ENCODE measurements at regions not wholly inside any gene's neighbourhood (a gene's known extent, or its start where the extent isn't known, plus 50 kb on each side); places are given as distances from the start of the nearest gene placed in this dataset.

DNA sequence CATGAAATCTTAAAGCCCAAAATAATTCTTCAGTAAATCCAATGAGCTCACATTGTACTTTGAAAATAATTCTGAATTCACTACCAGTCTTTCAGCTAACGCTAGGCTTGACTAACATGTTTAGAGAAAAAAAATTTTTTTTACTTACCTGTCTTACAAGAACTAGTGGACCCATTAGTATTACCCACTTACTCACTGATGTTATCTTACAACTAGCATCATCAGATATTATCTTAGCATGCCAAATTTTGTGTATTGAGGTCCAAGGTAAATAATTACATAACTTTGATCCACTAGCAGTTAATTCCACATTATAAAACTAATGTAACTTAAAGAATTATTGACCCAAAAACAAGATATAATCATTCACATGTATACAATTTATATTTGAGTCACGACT lies 62.7 kb downstream of the SLC41A2 start:
- TF ChIP-seq, protein P1, sequence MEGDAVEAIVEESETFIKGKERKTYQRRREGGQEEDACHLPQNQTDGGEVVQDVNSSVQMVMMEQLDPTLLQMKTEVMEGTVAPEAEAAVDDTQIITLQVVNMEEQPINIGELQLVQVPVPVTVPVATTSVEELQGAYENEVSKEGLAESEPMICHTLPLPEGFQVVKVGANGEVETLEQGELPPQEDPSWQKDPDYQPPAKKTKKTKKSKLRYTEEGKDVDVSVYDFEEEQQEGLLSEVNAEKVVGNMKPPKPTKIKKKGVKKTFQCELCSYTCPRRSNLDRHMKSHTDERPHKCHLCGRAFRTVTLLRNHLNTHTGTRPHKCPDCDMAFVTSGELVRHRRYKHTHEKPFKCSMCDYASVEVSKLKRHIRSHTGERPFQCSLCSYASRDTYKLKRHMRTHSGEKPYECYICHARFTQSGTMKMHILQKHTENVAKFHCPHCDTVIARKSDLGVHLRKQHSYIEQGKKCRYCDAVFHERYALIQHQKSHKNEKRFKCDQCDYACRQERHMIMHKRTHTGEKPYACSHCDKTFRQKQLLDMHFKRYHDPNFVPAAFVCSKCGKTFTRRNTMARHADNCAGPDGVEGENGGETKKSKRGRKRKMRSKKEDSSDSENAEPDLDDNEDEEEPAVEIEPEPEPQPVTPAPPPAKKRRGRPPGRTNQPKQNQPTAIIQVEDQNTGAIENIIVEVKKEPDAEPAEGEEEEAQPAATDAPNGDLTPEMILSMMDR (IDR thresholded peaks at IDR 0.05; ENCODE audit: low read depth, low read length, missing input control) = no peak
- TF ChIP-seq RAD21 (IDR thresholded peaks at IDR 0.05) = no peak
- no peak for TF ChIP-seq RXRA (IDR thresholded peaks at IDR 0.05)
- TF ChIP-seq, protein P2, sequence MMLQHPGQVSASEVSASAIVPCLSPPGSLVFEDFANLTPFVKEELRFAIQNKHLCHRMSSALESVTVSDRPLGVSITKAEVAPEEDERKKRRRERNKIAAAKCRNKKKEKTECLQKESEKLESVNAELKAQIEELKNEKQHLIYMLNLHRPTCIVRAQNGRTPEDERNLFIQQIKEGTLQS (IDR thresholded peaks at IDR 0.05) = no peak
- TF ChIP-seq, protein P3, sequence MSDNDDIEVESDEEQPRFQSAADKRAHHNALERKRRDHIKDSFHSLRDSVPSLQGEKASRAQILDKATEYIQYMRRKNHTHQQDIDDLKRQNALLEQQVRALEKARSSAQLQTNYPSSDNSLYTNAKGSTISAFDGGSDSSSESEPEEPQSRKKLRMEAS (IDR thresholded peaks at IDR 0.05) = no peak
- TF ChIP-seq FOXA1 (IDR thresholded peaks at IDR 0.05) = no peak

All from liver (tissue), 3 donors.